ENCODE measurements at regions not wholly inside any gene's neighbourhood (a gene's known extent, or its start where the extent isn't known, plus 50 kb on each side); places are given as distances from the start of the nearest gene placed in this dataset.
"Not testable (repeated sequence)": the region's sequence is repeated elsewhere in the genome, so short reads cannot be mapped to it uniquely, and the experiment has no call there.

DNA sequence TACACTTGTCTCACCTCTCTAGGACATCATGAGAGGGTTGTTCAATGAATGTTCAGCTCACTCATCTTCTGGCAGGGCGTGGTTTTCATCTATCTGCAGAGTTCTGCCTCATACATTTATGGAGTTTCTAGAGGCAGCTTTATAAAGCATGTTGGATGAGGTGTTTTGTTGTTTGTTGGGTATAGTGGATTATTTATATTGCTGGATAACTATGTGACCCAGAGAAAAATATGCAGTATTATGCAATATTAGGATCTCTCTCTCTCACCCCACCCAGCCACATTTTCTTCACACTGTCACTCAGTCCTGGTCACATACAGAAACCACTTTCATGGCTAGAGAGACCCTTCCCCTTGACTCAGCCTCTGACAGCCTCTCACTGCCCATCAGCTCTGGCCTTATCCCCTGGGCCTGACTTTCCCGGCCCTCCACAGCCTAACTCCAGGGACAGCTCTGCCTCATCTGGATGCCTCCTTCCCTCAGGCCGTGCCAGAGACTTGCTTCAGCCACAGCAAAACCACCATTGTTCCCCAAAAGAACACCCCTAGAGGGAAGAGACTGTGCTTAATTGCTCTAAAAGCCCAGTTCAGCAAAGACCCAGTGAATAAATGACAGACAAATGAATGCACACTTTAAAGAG is 260.3 kb downstream of the MYCN start:
- no peak for DNase-seq (ENCODE audit: low read depth)

DNA sequence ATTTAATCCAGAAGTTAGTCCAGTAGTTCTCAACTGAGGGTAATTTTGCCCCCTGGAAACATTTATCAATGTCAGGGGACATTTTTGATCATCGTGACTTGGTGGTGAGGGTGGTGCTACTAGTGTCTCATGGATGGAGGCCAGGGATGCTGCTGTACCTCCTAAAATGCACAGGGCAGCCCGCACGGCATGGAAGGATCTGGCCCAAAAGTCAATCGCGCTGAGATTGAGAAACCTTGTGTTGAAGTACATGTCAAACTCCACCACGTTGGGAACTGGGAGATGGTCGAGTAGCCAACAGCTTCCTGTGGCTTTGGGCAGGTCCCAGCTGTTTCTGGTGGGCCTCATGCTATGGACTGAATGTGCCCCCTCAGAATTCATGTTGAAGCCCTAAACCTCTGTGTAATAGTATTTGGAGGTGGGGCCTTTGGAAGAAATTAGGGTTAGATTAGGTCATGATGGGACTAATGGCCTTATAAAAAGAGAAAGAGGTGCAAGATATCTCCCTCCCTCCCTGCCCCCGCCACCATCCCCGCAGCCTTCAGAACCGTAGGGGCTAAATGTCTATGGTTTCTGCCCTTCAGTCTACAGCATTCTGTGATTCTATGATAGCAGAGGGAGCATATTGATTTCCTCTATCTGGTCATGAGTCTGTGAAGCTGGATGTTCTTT is 259.7 kb downstream of the MYCN start:
- no peak for DNase-seq (ENCODE audit: low read depth)

DNA sequence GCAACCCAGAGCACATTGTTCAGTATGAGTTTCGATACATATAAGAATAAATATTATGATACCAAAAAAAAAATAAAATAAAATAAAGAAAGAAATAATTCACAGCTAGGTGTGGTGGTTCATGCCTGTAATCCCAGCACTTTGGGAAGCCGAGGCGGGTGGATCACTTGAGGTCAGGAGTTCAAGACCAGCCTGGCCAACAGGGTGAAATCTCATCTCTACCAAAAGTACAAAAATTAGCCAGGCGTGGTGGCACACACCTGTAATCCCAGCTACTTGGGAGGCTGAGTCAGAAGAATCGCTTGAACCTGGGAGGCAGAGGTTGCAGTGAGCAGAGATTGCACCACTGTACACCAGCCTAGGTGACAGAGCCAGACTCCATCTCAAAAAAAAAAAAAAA is 258.9 kb downstream of the MYCN start:
- DNase-seq (ENCODE audit: low read depth), result not testable (repeated sequence)

DNA sequence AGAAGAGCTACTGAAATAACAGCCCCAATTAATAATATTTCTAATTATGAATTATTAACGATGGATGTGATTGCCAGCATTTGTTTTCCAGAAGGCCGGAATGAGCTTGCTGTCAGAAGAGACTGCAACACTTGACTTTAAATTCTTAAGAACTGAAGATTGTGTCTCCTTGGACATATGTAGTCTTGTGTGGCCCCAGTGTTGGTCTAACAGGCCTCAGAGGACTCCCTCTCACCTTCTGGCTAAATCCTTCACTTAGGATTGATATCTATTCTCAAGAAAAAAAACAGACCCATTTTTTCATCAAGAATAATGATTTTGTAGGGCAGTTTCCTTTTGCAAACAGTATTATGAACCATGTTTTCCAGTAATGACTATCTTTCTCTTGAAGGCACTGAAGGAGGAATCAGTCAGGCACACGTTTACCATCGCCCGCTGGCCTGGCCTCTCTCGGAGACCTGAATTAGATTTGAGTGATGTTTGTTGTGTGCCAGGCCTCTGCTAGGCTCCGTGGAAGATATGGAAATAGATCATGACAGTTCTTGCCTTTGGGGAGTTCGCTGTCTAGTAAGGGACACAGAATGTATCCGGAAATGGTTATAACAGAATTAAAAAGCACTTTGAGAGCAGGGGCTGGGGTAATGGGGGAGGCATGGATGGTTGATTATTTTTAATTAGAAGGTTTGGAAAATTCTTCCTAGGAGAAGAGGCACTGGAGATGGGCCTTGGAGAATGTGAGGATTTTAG is 258.0 kb downstream of the MYCN start:
- no peak for DNase-seq (ENCODE audit: low read depth)

DNA sequence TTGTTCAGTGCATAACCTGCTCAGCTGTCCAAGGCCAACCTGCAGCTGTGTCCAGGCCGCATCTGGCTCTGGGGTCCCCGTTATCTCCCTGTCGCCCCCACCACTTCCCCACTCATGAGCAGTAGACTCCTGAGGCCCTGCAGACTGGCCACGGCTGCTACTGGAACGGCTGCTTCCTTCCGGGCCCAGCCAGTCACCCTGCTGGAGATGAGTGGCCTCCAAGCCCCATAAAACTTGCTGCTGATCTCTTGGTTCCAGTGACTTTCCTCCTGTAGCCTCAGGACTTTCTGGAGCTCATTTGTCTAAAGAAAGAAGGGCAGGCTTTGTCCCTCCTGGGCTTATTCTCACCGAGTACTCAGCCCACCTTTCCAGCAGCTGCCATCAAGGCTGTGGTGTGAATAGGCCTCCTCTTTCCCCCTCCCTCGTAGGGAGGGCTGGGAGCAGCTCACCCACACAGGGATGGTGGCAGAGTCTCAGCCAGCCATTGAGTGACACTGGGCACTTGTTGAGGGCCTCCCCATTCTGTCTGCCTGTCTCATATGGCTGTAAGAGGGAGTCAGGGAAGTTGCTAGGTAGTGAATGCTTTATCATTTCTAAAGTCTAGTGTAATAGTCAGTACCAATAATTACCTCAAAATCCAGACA is 257.3 kb downstream of the MYCN start:
- DNase-seq (ENCODE audit: low read depth), result no peak

DNA sequence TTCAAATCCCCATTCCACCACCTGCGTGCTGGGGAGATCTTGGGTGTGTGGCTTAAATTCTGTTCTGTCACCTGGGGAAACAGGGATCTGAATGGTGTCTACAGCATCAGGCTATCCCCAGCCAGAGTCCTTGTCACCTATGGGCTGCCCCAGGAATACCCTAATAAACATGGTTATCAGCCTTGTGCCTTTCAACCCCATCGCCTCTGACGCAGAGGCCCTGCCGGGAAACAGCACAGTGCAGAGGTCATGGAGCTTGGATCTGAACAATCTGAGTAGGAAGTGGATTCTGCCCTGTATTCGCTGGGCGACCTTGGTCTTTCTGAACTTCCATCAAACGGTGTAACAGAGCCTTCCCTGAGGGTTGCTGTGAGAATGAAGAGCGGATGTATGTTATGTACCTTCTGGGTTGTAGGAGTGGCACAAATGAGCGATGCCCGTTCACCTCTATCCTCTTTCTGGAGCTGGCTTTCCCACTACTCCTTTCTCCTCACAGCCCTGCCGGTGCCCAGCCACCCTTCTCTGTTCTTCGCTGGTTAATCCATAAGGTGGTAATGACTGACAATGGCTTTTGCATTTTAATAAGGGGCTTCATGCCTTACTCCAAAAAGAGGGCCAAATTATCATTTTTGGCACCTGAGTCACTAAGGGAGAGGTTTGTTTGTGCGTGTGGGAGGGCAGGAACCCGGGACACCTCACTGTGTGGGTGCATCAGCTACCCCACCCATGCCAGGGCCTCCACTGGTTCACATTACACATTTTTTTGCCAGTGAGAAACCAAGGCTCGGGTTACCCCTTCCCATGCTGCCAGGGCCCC is 256.5 kb downstream of the MYCN start:
- no peak for DNase-seq (ENCODE audit: low read depth)

DNA sequence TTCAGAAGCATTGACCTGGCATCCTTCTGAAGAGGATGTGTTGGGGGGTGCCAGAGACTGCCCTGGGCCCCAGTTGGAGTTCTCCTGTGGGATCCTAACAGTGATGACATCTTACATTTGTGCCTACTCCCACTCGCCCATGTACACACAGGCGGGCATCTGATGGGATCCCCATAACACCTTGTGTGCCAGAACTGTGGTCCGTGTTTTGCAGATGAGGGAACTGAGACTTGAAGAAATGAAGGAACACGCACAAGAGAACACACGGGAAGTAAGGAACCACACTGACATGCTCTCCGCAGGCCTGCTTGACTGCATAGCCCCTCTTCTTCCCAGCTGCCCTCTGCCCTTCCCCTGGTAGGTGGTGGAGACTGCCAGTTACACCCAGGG is 255.3 kb downstream of the MYCN start:
- no peak for DNase-seq (ENCODE audit: low read depth)

DNA sequence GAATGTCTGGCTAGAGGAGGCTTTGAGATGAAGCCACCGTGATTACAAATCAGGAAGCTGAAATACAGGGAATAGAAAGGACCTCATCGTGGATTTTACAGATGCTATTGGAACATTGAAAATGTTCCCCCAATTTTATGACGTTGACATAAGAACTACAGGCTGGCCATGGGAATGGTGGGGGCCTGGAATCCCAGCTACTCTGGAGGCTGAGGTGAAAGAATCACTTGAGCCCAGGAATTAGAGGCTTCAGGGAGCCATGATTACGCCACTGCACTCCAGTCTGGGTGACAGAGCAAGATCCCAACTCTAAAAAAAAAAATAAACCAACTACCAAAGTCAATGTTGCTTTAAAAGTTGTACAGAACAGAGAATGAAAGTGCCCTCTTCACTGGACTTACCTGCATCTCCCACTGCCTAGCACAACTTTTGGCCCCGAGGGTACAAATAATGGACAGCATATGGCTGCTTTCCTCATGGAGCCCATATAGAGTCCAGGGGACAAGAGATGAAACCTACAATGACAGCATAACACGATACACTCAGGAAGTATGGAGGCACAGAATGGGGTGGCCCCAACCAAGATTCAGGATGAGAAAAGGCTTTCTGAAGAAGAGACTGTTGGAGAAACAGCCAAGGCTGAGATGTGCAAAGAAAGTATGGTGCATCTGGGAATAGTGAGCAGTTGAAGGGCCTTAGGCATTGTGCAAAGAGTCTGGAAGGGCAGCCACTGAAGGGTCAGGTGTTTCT is 254.8 kb downstream of the MYCN start:
- DNase-seq (ENCODE audit: low read depth), result no peak

DNA sequence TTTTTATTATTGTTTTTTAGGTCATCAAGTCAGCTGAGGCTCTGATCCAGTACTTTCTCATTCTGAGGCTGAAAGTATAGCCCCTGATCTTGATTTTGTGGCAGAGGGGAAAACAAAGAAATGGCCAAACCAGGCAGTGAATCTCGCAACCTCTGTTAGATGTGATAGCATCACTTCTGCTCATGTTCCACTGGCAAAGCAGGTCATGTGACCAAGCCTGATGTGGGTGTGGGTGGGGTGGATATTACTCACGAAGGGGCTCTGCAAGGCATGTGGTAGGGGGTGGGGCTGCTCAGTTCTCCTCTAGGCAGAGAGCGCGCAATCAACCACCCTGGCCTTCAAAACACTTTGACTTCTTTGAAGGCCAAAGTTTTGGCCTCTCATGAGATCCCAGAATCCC is 254.2 kb downstream of the MYCN start:
- DNase-seq (ENCODE audit: low read depth), result no peak

DNA sequence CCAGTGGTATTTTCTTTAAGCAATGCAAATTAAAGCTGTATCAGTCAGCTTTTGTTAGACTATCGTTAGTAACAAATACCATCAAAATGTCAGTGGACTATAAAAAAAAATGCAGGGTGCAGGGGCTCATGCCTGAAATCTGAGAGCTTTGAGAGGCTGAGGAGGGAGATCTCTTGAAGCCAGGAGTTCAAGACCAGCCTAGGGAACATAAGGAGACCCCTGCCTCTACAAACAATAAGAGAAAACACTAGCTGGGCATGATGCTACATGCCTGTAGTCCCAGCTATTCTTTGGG is 253.7 kb downstream of the MYCN start:
- DNase-seq (ENCODE audit: low read depth), result no peak

DNA sequence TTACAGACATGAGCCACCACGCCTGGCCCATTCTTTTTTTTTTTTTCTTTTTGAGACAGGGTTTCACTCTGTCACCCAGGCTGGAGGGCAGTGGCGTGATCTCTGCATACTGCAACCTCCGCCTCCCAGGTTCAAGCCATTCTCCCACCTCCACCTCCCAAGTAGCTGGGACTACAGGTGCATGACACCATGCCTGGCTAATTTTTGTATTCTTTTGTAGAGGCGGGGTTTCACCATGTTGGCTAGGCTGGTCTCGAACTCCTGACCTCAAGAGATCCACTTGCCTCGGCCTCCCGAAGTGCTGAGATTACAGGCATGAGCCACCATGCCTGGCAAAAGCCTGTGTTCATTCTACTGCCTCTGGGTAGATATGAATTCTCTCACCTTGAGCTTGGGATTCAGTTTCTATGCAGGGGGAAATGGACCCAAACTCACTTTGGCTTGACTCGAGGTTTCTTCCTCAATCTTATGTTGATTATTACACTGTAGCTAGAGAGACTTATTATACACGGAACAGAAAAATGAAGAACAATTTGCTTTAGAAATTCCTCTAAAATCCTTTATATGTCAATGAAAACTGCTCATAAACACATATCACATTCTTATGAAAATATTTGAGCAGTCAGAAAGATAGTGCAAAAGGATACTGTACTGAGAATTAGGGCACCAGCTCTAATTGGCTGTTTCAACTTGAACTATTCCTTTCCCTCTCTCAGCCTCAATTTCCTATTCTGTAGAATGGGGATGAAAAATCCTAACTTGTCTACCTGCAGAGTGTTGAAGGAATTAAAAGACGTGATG is 252.3 kb downstream of the MYCN start:
- DNase-seq (ENCODE audit: low read depth), result no peak

DNA sequence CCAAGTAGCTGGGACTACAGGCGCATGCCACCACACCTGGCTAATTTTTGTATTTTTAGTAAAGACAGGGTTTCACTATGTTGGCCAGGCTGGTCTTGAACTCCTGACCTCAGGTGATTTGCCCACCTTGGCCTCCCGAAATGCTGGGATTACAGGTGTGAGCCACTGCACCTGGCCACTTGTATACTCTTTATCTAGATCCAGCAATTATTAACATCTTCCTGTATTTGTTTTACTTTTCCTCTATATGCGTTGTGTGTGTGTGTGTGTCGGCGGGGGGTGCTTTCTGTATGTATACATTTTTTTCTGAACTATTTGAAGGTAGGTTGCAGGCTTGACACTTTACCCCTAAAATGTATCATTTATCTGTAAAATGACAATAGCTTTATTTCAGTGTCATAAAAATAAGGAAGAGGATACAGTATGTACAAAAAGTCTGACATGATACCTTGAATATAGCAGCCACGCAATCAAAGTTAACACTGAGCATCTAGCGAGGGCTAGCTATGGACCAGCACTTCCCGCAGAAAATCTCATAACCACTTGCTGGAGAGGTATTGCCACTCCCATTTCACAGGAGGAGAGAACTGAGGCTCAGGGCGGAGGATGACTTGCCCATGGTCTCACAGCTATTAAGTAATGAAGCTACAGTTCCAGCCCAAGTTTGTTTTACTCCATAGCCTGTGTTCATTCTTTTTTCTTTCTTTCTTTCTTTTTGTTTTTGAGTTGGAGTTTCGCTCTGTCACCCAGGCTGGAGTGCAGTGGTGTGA is 251.3 kb downstream of the MYCN start:
- DNase-seq (ENCODE audit: low read depth), result no peak

DNA sequence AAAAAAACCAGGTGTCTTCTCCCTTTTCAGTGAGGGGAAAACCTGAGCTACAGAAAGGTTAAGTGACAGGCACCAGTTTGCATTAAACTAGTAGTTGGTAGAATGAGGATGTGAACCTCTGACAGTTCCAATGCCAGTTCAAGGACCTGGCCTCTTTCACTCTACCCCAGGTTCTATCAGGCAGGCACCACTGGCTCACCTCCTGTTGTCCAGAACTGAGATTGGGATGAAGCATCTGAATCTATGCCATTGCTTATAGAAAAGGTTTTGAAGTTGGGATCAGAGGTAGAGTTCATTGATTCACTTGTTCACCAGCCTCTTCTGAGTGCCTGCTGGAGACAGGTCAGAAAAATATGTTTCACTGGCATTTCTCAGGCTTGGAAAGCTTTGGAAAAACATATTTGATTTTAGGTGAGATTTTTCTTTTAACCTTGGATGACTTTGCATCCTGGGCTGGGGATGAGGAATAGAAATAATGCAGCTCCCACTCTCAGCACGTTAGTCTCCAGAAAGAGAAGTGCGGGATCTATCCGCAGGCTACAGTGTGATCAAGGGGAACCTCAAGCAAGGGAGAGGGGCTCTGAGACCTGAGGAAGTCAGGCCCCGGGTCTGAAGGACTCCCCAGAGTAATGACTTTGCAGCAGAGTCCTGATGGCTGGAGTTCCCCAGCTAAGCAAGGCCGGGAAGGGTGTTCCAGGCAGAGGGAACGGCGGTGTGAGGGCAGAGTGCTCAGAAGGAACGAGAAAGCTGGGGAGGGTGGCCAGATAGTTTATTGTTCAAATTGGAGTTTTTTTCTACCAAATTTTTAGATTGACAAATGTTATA is 250.3 kb downstream of the MYCN start:
- no peak for DNase-seq (ENCODE audit: low read depth)

DNA sequence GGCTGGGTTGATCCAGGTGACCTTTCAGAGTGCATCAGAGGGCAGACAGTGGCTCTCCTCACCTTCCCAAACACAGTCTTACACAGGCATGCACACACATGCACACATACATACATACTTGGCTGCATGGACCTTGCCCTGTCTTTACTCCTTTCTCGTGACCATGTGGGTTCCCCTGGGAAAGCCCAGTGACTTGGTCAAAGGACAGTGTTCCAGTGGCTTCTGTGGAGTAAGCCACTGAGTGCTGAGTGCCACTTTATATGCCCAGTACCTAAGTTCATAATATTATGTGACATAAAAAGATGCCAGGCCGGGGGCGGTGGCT is 249.4 kb downstream of the MYCN start:
- no peak for DNase-seq (ENCODE audit: low read depth)

DNA sequence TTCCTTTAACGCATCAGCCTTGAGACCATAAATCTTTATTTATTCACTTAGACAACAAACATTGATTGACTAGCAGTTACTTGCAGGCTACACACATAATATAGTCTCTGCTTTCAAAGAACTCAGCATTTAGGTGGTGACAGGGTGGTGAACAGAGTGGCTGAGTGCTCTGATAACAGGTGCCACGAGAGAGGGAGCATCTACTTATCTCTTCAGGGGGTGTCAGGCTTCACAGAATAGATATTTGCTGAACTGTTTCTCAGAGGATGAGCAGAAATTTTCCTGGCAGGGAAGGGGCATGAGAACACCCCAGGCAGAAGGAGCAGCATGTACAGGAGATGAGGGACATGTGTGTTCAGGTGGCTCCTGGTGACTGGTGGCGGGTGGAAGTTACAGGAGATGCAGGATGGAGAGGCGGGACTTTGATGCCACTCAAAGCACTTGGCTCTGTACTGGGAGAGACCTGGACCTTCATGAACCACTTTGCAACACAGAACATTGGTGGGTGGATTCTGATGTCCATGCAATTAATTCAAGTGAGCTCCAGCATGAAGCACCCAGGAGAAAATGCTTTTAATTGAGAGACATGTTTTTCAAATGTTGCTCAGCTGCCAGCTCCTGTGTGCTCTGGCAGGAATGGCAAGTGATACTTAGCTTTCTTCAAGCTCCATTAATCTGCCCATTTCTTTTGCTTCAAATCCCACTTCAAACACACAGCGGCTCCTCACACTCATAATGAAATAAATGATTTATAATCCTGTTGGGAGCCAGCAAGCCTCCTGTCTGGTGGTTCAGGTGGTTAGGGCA is 248.9 kb downstream of the MYCN start:
- no peak for DNase-seq (ENCODE audit: low read depth)

DNA sequence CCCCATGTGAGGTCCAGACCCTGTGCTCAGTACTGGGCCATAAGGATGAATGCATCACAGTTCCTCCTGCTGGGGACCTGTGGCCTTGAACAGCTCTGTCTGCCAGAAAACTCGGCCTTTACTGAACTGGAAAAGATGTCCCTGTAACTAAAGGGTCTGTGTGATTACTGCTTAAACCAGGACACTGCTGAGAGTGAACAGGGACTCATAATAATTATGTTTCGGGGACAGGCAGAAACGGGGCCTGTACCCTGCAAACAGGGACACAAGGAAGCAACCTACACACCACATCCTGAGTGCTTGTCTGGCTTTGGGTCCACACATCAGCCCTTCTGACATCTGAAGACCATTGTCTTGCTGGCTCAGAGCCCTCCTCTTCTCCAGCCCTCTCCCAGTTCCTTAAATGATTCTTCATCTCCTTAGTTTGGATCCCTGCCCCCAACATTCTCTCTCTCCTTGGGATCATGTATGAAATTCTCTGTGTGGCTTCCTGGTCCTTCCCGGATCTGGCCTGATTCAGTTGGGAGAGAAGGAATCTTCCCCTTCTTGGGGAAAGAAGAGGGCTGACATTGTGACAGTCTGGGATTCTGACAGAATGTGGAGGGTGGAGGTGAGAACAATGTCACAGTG is 248.0 kb downstream of the MYCN start:
- DNase-seq (ENCODE audit: low read depth), result no peak

DNA sequence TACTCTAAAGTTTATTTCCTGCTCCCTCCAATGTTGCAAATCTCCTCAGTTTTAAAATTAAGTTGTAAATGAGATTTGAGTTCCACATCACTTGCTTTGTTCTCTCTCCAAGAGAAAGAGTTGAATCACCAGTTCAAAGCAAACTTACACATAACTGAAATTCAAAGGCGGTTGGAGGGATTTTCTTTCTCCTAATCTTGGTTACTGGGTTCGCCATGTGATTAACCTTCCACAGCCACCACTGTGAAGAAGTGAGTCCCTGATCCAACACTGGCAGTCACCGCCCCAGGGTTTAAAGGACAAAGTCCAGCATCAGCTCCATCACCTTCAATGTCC is 247.1 kb downstream of the MYCN start:
- DNase-seq (ENCODE audit: low read depth), result no peak
